Amniotic stem cell (primary cell): ENCODE measurements at regions not wholly inside any gene's neighbourhood (a gene's known extent, or its start where the extent isn't known, plus 50 kb on each side); places are given as distances from the start of the nearest gene placed in this dataset.

Experiments
- DNase-seq: peaks from one replicate; lab custom pipeline; 2025; lab: John Stamatoyannopoulos, UW

GRCh38 chr7:35581605-35582210 is 113.2 kb downstream of the HERPUD2 start:
- DNase-seq, result no peak

GRCh38 chr7:35576031-35576573 is 118.8 kb downstream of the HERPUD2 start:
- DNase-seq, result no peak

- DNase-seq, result no peak
Measured at GRCh38 chr7:35571611-35572240, 123.2 kb downstream of the HERPUD2 start.

- no peak for DNase-seq
Measured at GRCh38 chr7:35570937-35571336, 124.0 kb downstream of the HERPUD2 start.

GRCh38 chr7:35565927-35566326 is 129.0 kb downstream of the HERPUD2 start:
- DNase-seq, result no peak

GRCh38 chr7:35558841-35559240 is 136.1 kb downstream of the HERPUD2 start:
- DNase-seq, result no peak

- no peak for DNase-seq
Measured at GRCh38 chr7:35556515-35557471, 138.1 kb downstream of the HERPUD2 start.

GRCh38 chr7:35555934-35556333 is 139.0 kb downstream of the HERPUD2 start:
- DNase-seq, result no peak

- DNase-seq, result no peak
Measured at GRCh38 chr7:35555386-35555785, 139.5 kb downstream of the HERPUD2 start.

- no peak for DNase-seq
Measured at GRCh38 chr7:35553519-35553918, 141.4 kb downstream of the HERPUD2 start.

- no peak for DNase-seq
Measured at GRCh38 chr7:35552691-35553090, 142.2 kb downstream of the HERPUD2 start.

- DNase-seq, result no peak
Measured at GRCh38 chr7:35551321-35552081, 143.4 kb downstream of the HERPUD2 start.

- DNase-seq, result no peak
Measured at GRCh38 chr7:35550831-35551230, 144.1 kb downstream of the HERPUD2 start.

- no peak for DNase-seq
Measured at GRCh38 chr7:35549781-35550180, 145.2 kb downstream of the HERPUD2 start.

- no peak for DNase-seq
Measured at GRCh38 chr7:35548291-35548690, 146.6 kb downstream of the HERPUD2 start.

- DNase-seq, result no peak
Measured at GRCh38 chr7:35546691-35547429, 148.1 kb downstream of the HERPUD2 start.

- no peak for DNase-seq
Measured at GRCh38 chr7:35545831-35546230, 149.1 kb downstream of the HERPUD2 start.

- DNase-seq, result no peak
Measured at GRCh38 chr7:35544028-35544742, 150.8 kb downstream of the HERPUD2 start.

- DNase-seq, result peak; percentile 28
Measured at GRCh38 chr7:35537067-35538023, 157.6 kb downstream of the HERPUD2 start.
